Immature natural killer cell (primary cell): ENCODE measurements at regions not wholly inside any gene's neighbourhood (a gene's known extent, or its start where the extent isn't known, plus 50 kb on each side); places are given as distances from the start of the nearest gene placed in this dataset.

Source experiments
- DNase-seq, 3 donors: peaks; one replicate each; pipeline ENCODE4 v3.0.0; 2022; ENCODE audit warnings: mixed read lengths in 1 of 3
- H3K27ac Mint-ChIP-seq, 6 donors: one replicate each; pipeline ENCODE4 v1.8.0; 2020; ENCODE audit warnings: mixed read lengths in 6 of 6, mild to moderate bottlenecking in 5 of 6, inconsistent platforms in 4 of 6, moderate library complexity in 3 of 6
- H3K27me3 Mint-ChIP-seq, 3 donors: one replicate each; pipeline ENCODE4 v1.8.0; 2020 to 2021; ENCODE audit warnings: low read depth in 3 of 3, mild to moderate bottlenecking in 3 of 3, mixed read lengths in 3 of 3, moderate library complexity in 3 of 3, inconsistent platforms in 1 of 3
- H3K36me3 Mint-ChIP-seq, 3 donors: one replicate each; pipeline ENCODE4 v1.8.0; 2020; ENCODE audit warnings: mixed read lengths in 3 of 3, inconsistent platforms in 2 of 3, mild to moderate bottlenecking in 2 of 3
- H3K4me1 Mint-ChIP-seq, 2 donors: one replicate each; pipeline ENCODE4 v1.8.0; 2020; ENCODE audit warnings: inconsistent platforms in 2 of 2, mild to moderate bottlenecking in 2 of 2, mixed read lengths in 2 of 2, moderate library complexity in 1 of 2
- H3K4me3 Mint-ChIP-seq, 5 donors: one replicate each; pipeline ENCODE4 v1.8.0; 2020; ENCODE audit warnings: mild to moderate bottlenecking in 5 of 5, mixed read lengths in 5 of 5, inconsistent platforms in 3 of 5, moderate library complexity in 3 of 5
- H3K9me3 Mint-ChIP-seq, 6 donors: one replicate each; pipeline ENCODE4 v1.8.0; 2020; ENCODE audit warnings: mild to moderate bottlenecking in 6 of 6, mixed read lengths in 6 of 6, inconsistent platforms in 4 of 6, moderate library complexity in 3 of 6

GRCh38 chr5:135279328-135279727, 119.7 kb downstream of the MACROH2A1 start:
- Mint-ChIP-seq H3K36me3 (no peaks in the 10 kb centered on the region), H3K27ac (no peak overlapping the region), H3K27me3 (peaks cover 2 to 8% (median 8%) of the 10 kb centered on the region in 3 donors), H3K4me1 (no peaks in the 10 kb centered on the region), H3K4me3 (no peak overlapping the region), H3K9me3 (peaks cover 0 to 1% (median 0%) of the 10 kb centered on the region in 6 donors)
- DNase-seq, result no peak

GRCh38 chr5:135276151-135276550, 122.9 kb downstream of the MACROH2A1 start:
- Mint-ChIP-seq H3K4me1 (no peaks in the 10 kb centered on the region), H3K27me3 (peaks cover 2 to 3% (median 2%) of the 10 kb centered on the region in 3 donors), H3K36me3 (no peaks in the 10 kb centered on the region), H3K9me3 (peaks cover 0 to 1% (median 0%) of the 10 kb centered on the region in 6 donors), H3K27ac (no peak overlapping the region), H3K4me3 (no peak overlapping the region)
- no peak for DNase-seq

- H3K27me3 Mint-ChIP-seq, result peaks cover 0 to 2% (median 0%) of the 10 kb centered on the region in 3 donors
- H3K9me3 Mint-ChIP-seq, result peaks cover 0 to 1% (median 0%) of the 10 kb centered on the region in 6 donors
- no peaks in the 10 kb centered on the region for H3K36me3 Mint-ChIP-seq
- no peak overlapping the region for H3K27ac Mint-ChIP-seq
- H3K4me1 Mint-ChIP-seq, result no peaks in the 10 kb centered on the region
- no peak overlapping the region for H3K4me3 Mint-ChIP-seq
- DNase-seq, result no peak
Observed at GRCh38 chr5:135273212-135273611, 125.8 kb downstream of the MACROH2A1 start.

GRCh38 chr5:135272311-135272805, 126.7 kb downstream of the MACROH2A1 start:
- no peak for DNase-seq
- H3K27ac Mint-ChIP-seq, result no peak overlapping the region
- no peaks in the 10 kb centered on the region for H3K27me3 Mint-ChIP-seq
- H3K4me3 Mint-ChIP-seq, result no peak overlapping the region
- H3K9me3 Mint-ChIP-seq, result peaks cover 0 to 1% (median 0%) of the 10 kb centered on the region in 6 donors
- no peaks in the 10 kb centered on the region for H3K36me3 Mint-ChIP-seq
- H3K4me1 Mint-ChIP-seq, result no peaks in the 10 kb centered on the region

- Mint-ChIP-seq H3K9me3 (peaks cover 0 to 1% (median 0%) of the 10 kb centered on the region in 6 donors), H3K36me3 (no peaks in the 10 kb centered on the region), H3K4me3 (no peak overlapping the region), H3K27ac (no peak overlapping the region), H3K27me3 (no peaks in the 10 kb centered on the region), H3K4me1 (no peaks in the 10 kb centered on the region)
- no peak for DNase-seq
Observed at GRCh38 chr5:135271533-135272310, 127.3 kb downstream of the MACROH2A1 start.

GRCh38 chr5:135269931-135270421, 129.1 kb downstream of the MACROH2A1 start:
- H3K36me3 Mint-ChIP-seq, result no peaks in the 10 kb centered on the region
- no peak overlapping the region for H3K27ac Mint-ChIP-seq
- H3K4me3 Mint-ChIP-seq, result no peak overlapping the region

GRCh38 chr5:135269199-135269598, 129.8 kb downstream of the MACROH2A1 start:
- no peak overlapping the region for H3K27ac Mint-ChIP-seq
- H3K9me3 Mint-ChIP-seq, result no peaks in the 10 kb centered on the region
- no peaks in the 10 kb centered on the region for H3K36me3 Mint-ChIP-seq
- no peaks in the 10 kb centered on the region for H3K27me3 Mint-ChIP-seq
- no peak for DNase-seq
- no peak overlapping the region for H3K4me3 Mint-ChIP-seq
- no peaks in the 10 kb centered on the region for H3K4me1 Mint-ChIP-seq

More at GRCh38 chr5:135269931-135270421, 129.1 kb downstream of the MACROH2A1 start:
- Mint-ChIP-seq H3K27me3 (no peaks in the 10 kb centered on the region), H3K9me3 (peaks cover 0 to 1% (median 0%) of the 10 kb centered on the region in 6 donors), H3K4me1 (no peaks in the 10 kb centered on the region)
- no peak for DNase-seq

- H3K36me3 Mint-ChIP-seq, result no peaks in the 10 kb centered on the region
- no peak overlapping the region for H3K27ac Mint-ChIP-seq
- H3K4me3 Mint-ChIP-seq, result no peak overlapping the region
- no peak for DNase-seq
- no peaks in the 10 kb centered on the region for H3K4me1 Mint-ChIP-seq
- no peaks in the 10 kb centered on the region for H3K9me3 Mint-ChIP-seq
- H3K27me3 Mint-ChIP-seq, result no peaks in the 10 kb centered on the region
Observed at GRCh38 chr5:135266975-135267374, 132.1 kb downstream of the MACROH2A1 start.

GRCh38 chr5:135266303-135266635, 132.8 kb downstream of the MACROH2A1 start:
- no peak overlapping the region for H3K4me3 Mint-ChIP-seq
- no peak overlapping the region for H3K27ac Mint-ChIP-seq
- no peaks in the 10 kb centered on the region for H3K36me3 Mint-ChIP-seq
- no peak for DNase-seq
- H3K4me1 Mint-ChIP-seq, result no peaks in the 10 kb centered on the region
- no peaks in the 10 kb centered on the region for H3K27me3 Mint-ChIP-seq
- no peaks in the 10 kb centered on the region for H3K9me3 Mint-ChIP-seq

- peaks cover 0 to 2% (median 0%) of the 10 kb centered on the region in 6 donors for H3K9me3 Mint-ChIP-seq
Observed at GRCh38 chr5:135265497-135266302, 133.3 kb downstream of the MACROH2A1 start.

GRCh38 chr5:135264451-135265440, 134.3 kb downstream of the MACROH2A1 start:
- no peaks in the 10 kb centered on the region for H3K36me3 Mint-ChIP-seq
- no peak overlapping the region for H3K27ac Mint-ChIP-seq
- H3K4me3 Mint-ChIP-seq, result no peak overlapping the region
- no peaks in the 10 kb centered on the region for H3K4me1 Mint-ChIP-seq
- DNase-seq, result no peak
- peaks cover 0 to 3% (median 0%) of the 10 kb centered on the region in 3 donors for H3K27me3 Mint-ChIP-seq
- H3K9me3 Mint-ChIP-seq, result peaks cover 0 to 4% (median under 1%) of the 10 kb centered on the region in 6 donors

More at GRCh38 chr5:135265497-135266302, 133.3 kb downstream of the MACROH2A1 start:
- Mint-ChIP-seq H3K27ac (no peak overlapping the region), H3K4me3 (no peak overlapping the region), H3K27me3 (no peaks in the 10 kb centered on the region), H3K36me3 (no peaks in the 10 kb centered on the region), H3K4me1 (no peaks in the 10 kb centered on the region)
- DNase-seq, result no peak

GRCh38 chr5:135263022-135263668, 135.9 kb downstream of the MACROH2A1 start:
- DNase-seq, result no peak
- Mint-ChIP-seq H3K27me3 (peaks cover 2 to 3% (median 2%) of the 10 kb centered on the region in 3 donors), H3K27ac (no peak overlapping the region), H3K36me3 (no peaks in the 10 kb centered on the region), H3K4me3 (no peak overlapping the region), H3K4me1 (no peaks in the 10 kb centered on the region), H3K9me3 (peaks cover 0 to 6% (median under 1%) of the 10 kb centered on the region in 6 donors)

GRCh38 chr5:135262364-135262763, 136.7 kb downstream of the MACROH2A1 start:
- Mint-ChIP-seq H3K9me3 (peaks cover 0 to 6% (median under 1%) of the 10 kb centered on the region in 6 donors), H3K27ac (no peak overlapping the region), H3K36me3 (no peaks in the 10 kb centered on the region), H3K4me3 (no peak overlapping the region), H3K4me1 (no peaks in the 10 kb centered on the region), H3K27me3 (peaks cover 2 to 3% (median 2%) of the 10 kb centered on the region in 3 donors)
- DNase-seq, result no peak
